HEK293 (cell line): ENCODE measurements at regions not wholly inside any gene's neighbourhood (a gene's known extent, or its start where the extent isn't known, plus 50 kb on each side); places are given as distances from the start of the nearest gene placed in this dataset.

ENCODE experiments used
- CTCF ChIA-PET: fragments of 350-600 bp; formaldehyde crosslinking; extraction: SDS; loops from one replicate; lab custom pipeline; 2021; ENCODE audit warnings: antibody characterized with exemption; lab: Yijun Ruan, JAX
- POLR2A ChIA-PET: fragments of 300-600 bp; formaldehyde crosslinking; extraction: SDS; loops from one replicate; lab custom pipeline; 2020; ENCODE audit warnings: antibody characterized with exemption, inconsistent platforms; lab: Yijun Ruan, JAX
- H3K27ac ChIP-seq: fragments of 200-500 bp; sonication (Bioruptor generic); 2 replicates; pipeline ENCODE4 v1.5.1; 2014; ENCODE audit warnings: low read depth, low read length, control low read depth, inconsistent platforms; ENCODE audit errors: extremely low read depth
- H3K36me3 ChIP-seq, 2 experiments: fragments of 200-500 bp in 1 of 2; sonication (Bioruptor generic) in 1 of 2; 1 replicate in 1 of 2; 2 replicates in 1 of 2; pipeline ENCODE4 v1.5.1; 2014 to 2017; ENCODE audit warnings: inconsistent platforms in 2 of 2, low read length in 2 of 2; ENCODE audit not compliant: control insufficient read depth in 2 of 2, insufficient read depth in 1 of 2
- H3K4me1 ChIP-seq: fragments of 200-500 bp; sonication (Bioruptor generic); 2 replicates; pipeline ENCODE4 v1.5.1; 2014; ENCODE audit warnings: mild to moderate bottlenecking, low read length, inconsistent platforms; ENCODE audit not compliant: control insufficient read depth, insufficient read depth
- H3K4me3 ChIP-seq: 2 replicates; pipeline ENCODE4 v1.5.1; 2011; ENCODE audit warnings: low read depth, mild to moderate bottlenecking, control low read depth, low read length, moderate library complexity
- H3K9me3 ChIP-seq: fragments of 200-500 bp; sonication (Bioruptor generic); 2 replicates; pipeline ENCODE4 v1.5.1; 2014; ENCODE audit warnings: low read depth, low read length, inconsistent platforms; ENCODE audit not compliant: control insufficient read depth, insufficient read depth
- AEBP2 ChIP-seq: fragments of 450-650 bp; formaldehyde crosslinking; IDR thresholded peaks from 2 replicates; pipeline ENCODE4 v1.5.1; 2016; ENCODE audit warnings: missing biosample characterization, missing genetic modification characterization, borderline replicate concordance
- GLI2 ChIP-seq: fragments of 450-650 bp; formaldehyde crosslinking; IDR thresholded peaks from 2 replicates; pipeline ENCODE4; 2017; ENCODE audit warnings: missing biosample characterization, missing genetic modification characterization, low read depth, borderline replicate concordance
- MZF1 ChIP-seq: fragments of 450-650 bp; formaldehyde crosslinking; IDR thresholded peaks from 2 replicates; pipeline ENCODE4 v1.5.1; 2017; ENCODE audit warnings: missing biosample characterization, missing genetic modification characterization, borderline replicate concordance
- SP2 ChIP-seq: fragments of 450-650 bp; formaldehyde crosslinking; IDR thresholded peaks from 2 replicates; pipeline ENCODE4 v1.5.1; 2016; ENCODE audit warnings: missing biosample characterization, missing genetic modification characterization
- ZBTB20 ChIP-seq: fragments of 450-650 bp; formaldehyde crosslinking; IDR thresholded peaks from 2 replicates; pipeline ENCODE4 v1.5.1; 2016; ENCODE audit warnings: missing biosample characterization, missing genetic modification characterization
- ZBTB8A ChIP-seq: fragments of 450-650 bp; formaldehyde crosslinking; IDR thresholded peaks from 2 replicates; pipeline ENCODE4 v1.5.1; 2016; ENCODE audit warnings: missing biosample characterization, missing genetic modification characterization
- ZNF112 ChIP-seq: fragments of 450-650 bp; formaldehyde crosslinking; IDR thresholded peaks from 2 replicates; pipeline ENCODE4 v1.5.0; 2017; ENCODE audit warnings: missing biosample characterization, missing genetic modification characterization
- ZNF155 ChIP-seq: fragments of 450-650 bp; formaldehyde crosslinking; IDR thresholded peaks from 2 replicates; pipeline ENCODE4 v1.5.1; 2016; ENCODE audit warnings: missing biosample characterization, missing genetic modification characterization
- ZNF350 ChIP-seq: fragments of 450-650 bp; formaldehyde crosslinking; IDR thresholded peaks from 2 replicates; pipeline ENCODE4 v1.5.0; 2017; ENCODE audit warnings: missing biosample characterization, mild to moderate bottlenecking, missing genetic modification characterization
- ZNF354C ChIP-seq: fragments of 450-650 bp; formaldehyde crosslinking; IDR thresholded peaks from 2 replicates; pipeline ENCODE4 v1.5.1; 2016; ENCODE audit warnings: missing biosample characterization, missing genetic modification characterization, low read depth, borderline replicate concordance
- ZNF398 ChIP-seq: fragments of 450-650 bp; formaldehyde crosslinking; IDR thresholded peaks from 2 replicates; pipeline ENCODE4 v1.5.1; 2017; ENCODE audit warnings: missing biosample characterization, missing genetic modification characterization
- ZNF473 ChIP-seq: fragments of 450-650 bp; formaldehyde crosslinking; IDR thresholded peaks from 2 replicates; pipeline ENCODE4 v1.5.1; 2017; ENCODE audit warnings: missing biosample characterization, missing genetic modification characterization
- ZNF596 ChIP-seq: fragments of 450-650 bp; IDR thresholded peaks from 2 replicates; pipeline ENCODE4 v1.5.0; 2018; ENCODE audit warnings: missing biosample characterization, mild to moderate bottlenecking, missing genetic modification characterization, moderate library complexity
- ZNF658 ChIP-seq: fragments of 450-650 bp; formaldehyde crosslinking; IDR thresholded peaks from 2 replicates; pipeline ENCODE4; 2016; ENCODE audit warnings: missing biosample characterization, missing genetic modification characterization
- ZNF677 ChIP-seq: fragments of 450-650 bp; IDR thresholded peaks from 2 replicates; pipeline ENCODE4 v1.5.0; 2018; ENCODE audit warnings: missing biosample characterization, mild to moderate bottlenecking, missing genetic modification characterization, moderate library complexity
- ZNF747 ChIP-seq: fragments of 450-650 bp; formaldehyde crosslinking; IDR thresholded peaks from 2 replicates; pipeline ENCODE4 v1.5.1; 2016; ENCODE audit warnings: missing biosample characterization, missing genetic modification characterization
- ZNF777 ChIP-seq: fragments of 450-650 bp; formaldehyde crosslinking; IDR thresholded peaks from 2 replicates; pipeline ENCODE4 v1.5.1; 2017; ENCODE audit warnings: missing biosample characterization, missing genetic modification characterization, borderline replicate concordance
- ZNF792 ChIP-seq: fragments of 450-650 bp; formaldehyde crosslinking; IDR thresholded peaks from 2 replicates; pipeline ENCODE4 v1.5.1; 2016; ENCODE audit warnings: missing biosample characterization, missing genetic modification characterization
- ZNF843 ChIP-seq: fragments of 450-650 bp; formaldehyde crosslinking; IDR thresholded peaks from 2 replicates; pipeline ENCODE4 v1.5.1; 2016; ENCODE audit warnings: missing biosample characterization, missing genetic modification characterization
- ZXDB ChIP-seq: fragments of 450-650 bp; formaldehyde crosslinking; IDR thresholded peaks from 2 replicates; pipeline ENCODE4 v1.5.1; 2016; ENCODE audit warnings: missing biosample characterization, missing genetic modification characterization
- TF ChIP-seq, protein P1 (sequence below): fragments of 450-650 bp; formaldehyde crosslinking; IDR thresholded peaks from 2 replicates; pipeline ENCODE4 v1.5.1; 2016; ENCODE audit warnings: missing biosample characterization, missing genetic modification characterization, low read depth

GRCh38 chr12:127621366-127621765 is 645.6 kb upstream of the TMEM132C start:
- Histone ChIP-seq H3K27ac (no peak overlapping the region), H3K4me3 (no peak overlapping the region), H3K4me1 (no peaks in the 10 kb centered on the region), H3K36me3 (no peaks in the 10 kb centered on the region), H3K9me3 (no peaks in the 10 kb centered on the region)
- POLR2A ChIA-PET = no interaction called here
- TF ChIP-seq SP2 (tag by site-specific recombination) (no peak), ZNF792 (tag by site-specific recombination) (no peak), ZNF747 (tag by site-specific recombination) (no peak), ZNF112 (tag by site-specific recombination) (no peak), ZNF354C (tag by site-specific recombination) (no peak), ZNF777 (tag by site-specific recombination) (no peak), ZBTB20 (tag by site-specific recombination) (no peak), ZNF658 (no peak), ZNF843 (tag by site-specific recombination) (no peak), ZXDB (tag by site-specific recombination) (no peak), ZBTB8A (tag by site-specific recombination) (no peak), ZNF596 (no peak), AEBP2 (tag by site-specific recombination) (no peak), ZNF473 (tag by site-specific recombination) (no peak), MZF1 (tag by site-specific recombination) (no peak)
- TF ChIP-seq, protein P1, sequence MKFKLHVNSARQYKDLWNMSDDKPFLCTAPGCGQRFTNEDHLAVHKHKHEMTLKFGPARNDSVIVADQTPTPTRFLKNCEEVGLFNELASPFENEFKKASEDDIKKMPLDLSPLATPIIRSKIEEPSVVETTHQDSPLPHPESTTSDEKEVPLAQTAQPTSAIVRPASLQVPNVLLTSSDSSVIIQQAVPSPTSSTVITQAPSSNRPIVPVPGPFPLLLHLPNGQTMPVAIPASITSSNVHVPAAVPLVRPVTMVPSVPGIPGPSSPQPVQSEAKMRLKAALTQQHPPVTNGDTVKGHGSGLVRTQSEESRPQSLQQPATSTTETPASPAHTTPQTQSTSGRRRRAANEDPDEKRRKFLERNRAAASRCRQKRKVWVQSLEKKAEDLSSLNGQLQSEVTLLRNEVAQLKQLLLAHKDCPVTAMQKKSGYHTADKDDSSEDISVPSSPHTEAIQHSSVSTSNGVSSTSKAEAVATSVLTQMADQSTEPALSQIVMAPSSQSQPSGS (tag by site-specific recombination) = no peak
- CTCF ChIA-PET = no interaction called here

DNA sequence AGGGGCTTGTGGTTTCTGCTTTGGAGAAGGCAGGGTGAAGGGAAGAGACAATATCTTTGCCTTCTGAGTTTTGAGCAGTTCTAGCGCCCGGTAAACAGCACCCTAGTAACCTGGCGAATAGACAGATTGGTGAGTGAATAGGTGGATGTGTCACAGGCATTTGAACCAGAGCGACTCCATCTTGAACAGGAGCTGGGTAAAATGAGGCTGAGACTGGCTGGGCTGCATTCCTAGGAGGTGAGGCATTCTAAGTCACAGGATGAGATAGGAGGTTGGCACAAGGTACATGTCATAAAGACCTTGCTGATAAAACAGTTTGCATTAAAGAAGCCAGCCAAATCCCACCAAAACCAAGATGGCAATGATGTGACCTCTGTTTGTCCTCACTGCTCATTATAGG is 643.6 kb upstream of the TMEM132C start:
- Histone ChIP-seq H3K27ac (no peak overlapping the region), H3K36me3 (no peaks in the 10 kb centered on the region), H3K9me3 (no peaks in the 10 kb centered on the region), H3K4me3 (no peak overlapping the region), H3K4me1 (no peaks in the 10 kb centered on the region)
- ChIA-PET CTCF (no interaction called here), POLR2A (no interaction called here)
- TF ChIP-seq GLI2 (tag by site-specific recombination) = no peak
- no peak for TF ChIP-seq ZNF155
- TF ChIP-seq ZNF398 (tag by site-specific recombination) = no peak
- no peak for TF ChIP-seq ZNF350 (tag by site-specific recombination)
- TF ChIP-seq ZNF677 (tag by site-specific recombination) = no peak
